Right ventricle myocardium inferior (tissue), 1 donor: ENCODE measurements at regions not wholly inside any gene's neighbourhood (a gene's known extent, or its start where the extent isn't known, plus 50 kb on each side); places are given as distances from the start of the nearest gene placed in this dataset.

Source experiments
- ATAC-seq: fragments of 200-7000 bp; cut with Tn5 transposase; one replicate; pipeline ENCODE4 v1.9.1; 2020; ENCODE audit warnings: mild to moderate bottlenecking, moderate library complexity
- DNase-seq: peaks from one replicate; pipeline ENCODE4 v3.0.0; 2021; ENCODE audit errors: missing footprints
- intact Hi-C: fragments of 100-400 bp; cut with DNase I; formaldehyde crosslinking; loops from one replicate; pipeline ENCODE4 v1.11.0; 2022
- donor health status: DM: no; HTN: yes; CAD: no; lungs with severe emphysema.

DNA sequence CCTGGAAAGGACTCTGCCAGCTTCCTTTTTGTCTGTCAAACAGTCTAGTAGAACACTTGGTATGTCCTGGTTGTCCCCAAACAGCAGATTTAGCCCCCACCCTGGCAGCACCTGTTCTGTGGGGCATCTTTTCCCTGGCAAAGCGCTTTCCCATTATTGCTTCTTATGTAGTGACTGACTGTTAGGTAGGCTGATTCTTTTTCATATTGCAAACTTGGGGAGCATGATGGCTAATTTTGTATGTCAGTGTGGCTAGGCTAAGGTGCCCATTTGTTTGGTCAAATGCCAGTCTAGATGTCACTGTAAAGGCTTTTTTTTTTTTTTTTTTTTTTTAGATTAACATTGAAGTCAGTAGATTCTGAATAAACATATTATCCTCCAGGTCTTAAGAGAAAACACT lies 140.2 kb downstream of the MYCN start:
- intact Hi-C loops = no loop called here
- DNase-seq = no peak
- no peak for ATAC-seq

- no peak for DNase-seq
- no peak for ATAC-seq
- intact Hi-C loops = no loop called here
Measured at GRCh38 chr2:16080071-16080470, 139.7 kb downstream of the MYCN start.

GRCh38 chr2:16079637-16080036 lies 139.3 kb downstream of the MYCN start:
- DNase-seq (no peak), ATAC-seq (no peak)
- intact Hi-C loops = no loop called here

DNA sequence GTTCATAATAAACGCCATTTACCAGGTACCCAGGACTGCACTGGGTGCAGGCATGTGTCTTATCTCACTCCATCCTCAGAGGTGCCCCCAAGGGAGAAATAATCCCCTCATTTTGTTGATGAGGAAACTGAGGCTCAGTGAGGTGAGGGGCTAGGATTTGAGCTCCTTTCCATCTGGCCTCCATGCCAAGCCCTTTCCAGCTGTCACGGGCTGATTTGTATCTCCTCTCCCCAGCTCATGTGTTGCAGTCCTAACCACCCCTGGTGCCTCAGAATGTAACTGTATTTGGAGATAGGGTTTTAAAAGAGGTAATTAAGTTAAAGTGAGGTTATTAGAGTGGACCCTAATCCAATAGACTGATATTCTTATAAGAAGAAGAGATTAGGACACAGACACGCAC lies 137.3 kb downstream of the MYCN start:
- intact Hi-C loops = no loop called here
- DNase-seq (no peak), ATAC-seq (no peak)

GRCh38 chr2:16076911-16077310 lies 136.6 kb downstream of the MYCN start:
- DNase-seq (no peak), ATAC-seq (no peak)
- intact Hi-C loops = no loop called here

DNA sequence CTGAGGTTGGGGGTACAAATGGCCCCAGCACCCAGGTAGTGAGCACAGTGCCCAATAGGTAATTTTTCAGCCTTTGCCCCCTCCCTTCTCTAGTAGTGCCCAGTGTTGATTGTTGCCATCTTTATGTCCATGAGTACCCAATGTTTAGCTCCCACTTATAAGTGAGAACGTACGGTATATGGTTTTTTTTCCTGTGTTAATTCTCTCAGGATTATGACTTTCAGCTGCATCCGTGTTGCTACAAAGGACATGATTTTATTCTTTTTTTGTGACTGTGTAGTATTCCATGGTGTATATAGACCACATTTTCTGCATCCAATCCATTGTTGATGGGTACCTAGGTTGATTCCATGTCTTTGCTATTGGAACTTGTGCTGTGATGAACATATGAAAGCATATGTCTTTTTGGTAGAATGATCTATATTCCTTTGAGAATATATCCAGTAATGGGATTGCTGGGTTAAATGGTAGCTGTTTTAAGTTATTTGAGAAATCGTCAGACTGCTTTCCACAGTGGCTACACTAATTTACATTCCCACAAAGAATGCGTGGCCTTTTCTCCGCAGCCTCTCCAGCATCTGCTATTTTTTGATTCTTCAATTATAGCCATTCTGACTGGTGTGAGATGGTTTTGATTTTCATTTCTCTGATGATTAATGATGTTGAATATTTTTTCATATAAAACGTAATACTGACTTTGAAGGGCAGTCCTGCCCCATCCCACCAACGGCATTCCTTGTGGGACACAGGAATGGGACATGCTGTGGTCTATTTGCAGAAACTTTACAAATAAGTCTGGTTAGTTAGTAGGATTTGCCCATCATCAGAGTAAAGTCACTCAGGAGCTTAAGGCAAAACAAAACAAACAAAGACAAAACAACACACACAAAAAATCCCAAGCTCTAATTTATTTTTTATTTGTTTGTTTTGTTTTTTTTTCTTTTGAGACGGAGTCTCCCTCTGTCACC lies 135.0 kb downstream of the MYCN start:
- intact Hi-C loops = no loop called here
- ATAC-seq (no peak), DNase-seq (no peak)

- DNase-seq = no peak
- intact Hi-C loops = no loop called here
- ATAC-seq = no peak
Measured at GRCh38 chr2:16073921-16074425, 133.6 kb downstream of the MYCN start.

GRCh38 chr2:16073471-16073870 lies 133.1 kb downstream of the MYCN start:
- no peak for DNase-seq

GRCh38 chr2:16072638-16073290 lies 132.4 kb downstream of the MYCN start:
- intact Hi-C loops = no loop called here
- DNase-seq (no peak), ATAC-seq (no peak)

More at GRCh38 chr2:16073471-16073870, 133.1 kb downstream of the MYCN start:
- intact Hi-C loops = no loop called here
- no peak for ATAC-seq

- intact Hi-C loops = no loop called here
- ATAC-seq (no peak), DNase-seq (no peak)
Measured at GRCh38 chr2:16071865-16072637, 131.7 kb downstream of the MYCN start.

- intact Hi-C loops = no loop called here
- DNase-seq (no peak), ATAC-seq (no peak)
Measured at GRCh38 chr2:16071039-16071864, 130.9 kb downstream of the MYCN start.

GRCh38 chr2:16070648-16070971 lies 130.3 kb downstream of the MYCN start:
- intact Hi-C loops = no loop called here
- ATAC-seq (no peak), DNase-seq (no peak)

GRCh38 chr2:16069933-16070647 lies 129.7 kb downstream of the MYCN start:
- DNase-seq (no peak), ATAC-seq (no peak)
- intact Hi-C loops = no loop called here

GRCh38 chr2:16069663-16069932 lies 129.2 kb downstream of the MYCN start:
- ATAC-seq = peak; percentile 35

DNA sequence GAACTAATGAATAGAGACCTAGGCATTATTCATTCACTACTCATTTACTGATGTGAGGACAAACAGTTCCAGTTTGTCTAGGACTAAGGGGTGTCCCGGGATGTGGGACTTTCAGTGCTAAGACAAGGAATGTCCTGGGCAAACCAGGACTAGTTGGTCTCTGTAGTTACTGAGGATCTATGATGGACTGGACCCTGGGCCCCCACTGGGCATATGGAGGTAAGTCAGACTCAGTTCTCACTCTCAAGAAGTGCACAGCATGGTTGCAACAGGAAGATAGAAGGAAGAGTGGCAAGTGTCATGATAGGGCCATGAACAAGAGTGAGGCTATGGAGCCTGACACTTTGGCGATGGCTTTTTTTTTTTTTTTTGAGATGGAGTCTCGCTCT lies 128.2 kb downstream of the MYCN start:
- intact Hi-C loops = no loop called here
- DNase-seq (no peak), ATAC-seq (no peak)

More at GRCh38 chr2:16069663-16069932, 129.2 kb downstream of the MYCN start:
- DNase-seq = no peak
- intact Hi-C loops = no loop called here

- ATAC-seq (no peak), DNase-seq (no peak)
- intact Hi-C loops = no loop called here
Measured at GRCh38 chr2:16067866-16068551, 127.7 kb downstream of the MYCN start.

DNA sequence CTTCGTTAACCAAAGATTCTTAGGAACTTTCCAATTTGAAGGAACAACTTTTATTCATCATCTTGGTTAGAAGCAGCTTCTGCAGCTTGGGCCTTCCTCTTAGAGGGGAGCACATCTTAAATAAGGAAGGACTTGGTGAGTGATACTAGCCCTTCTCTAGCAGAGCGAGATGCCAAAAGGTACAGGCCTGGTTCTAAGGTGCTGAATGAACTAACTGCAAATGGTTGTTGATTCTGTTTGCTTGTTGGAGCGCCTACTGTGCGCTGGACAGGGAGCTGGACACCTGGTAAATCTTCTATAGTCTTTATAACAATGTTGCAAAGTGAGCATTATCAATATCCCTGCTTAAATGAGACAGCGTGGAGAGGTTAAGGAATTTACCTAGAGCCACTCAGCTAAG lies 127.1 kb downstream of the MYCN start:
- intact Hi-C loops = no loop called here
- ATAC-seq (no peak), DNase-seq (no peak)

GRCh38 chr2:16067037-16067406 lies 126.7 kb downstream of the MYCN start:
- ATAC-seq = no peak
- intact Hi-C loops = no loop called here
- no peak for DNase-seq
